CD4-positive, alpha-beta memory T cell (primary cell): ENCODE measurements at regions not wholly inside any gene's neighbourhood (a gene's known extent, or its start where the extent isn't known, plus 50 kb on each side); places are given as distances from the start of the nearest gene placed in this dataset.

Experiments used
- CTCF ChIA-PET: fragments of 350-600 bp; sonication (Branson Sonifier 250); formaldehyde crosslinking; loops from one replicate; lab custom pipeline; 2021; ENCODE audit warnings: inconsistent platforms; ENCODE audit not compliant: partially characterized antibody; lab: Charles Lee
- POLR2A ChIA-PET: fragments of 350-600 bp; sonication (Branson Sonifier 250); formaldehyde crosslinking; loops from one replicate; lab custom pipeline; 2021; ENCODE audit not compliant: partially characterized antibody; lab: Charles Lee
- DNase-seq, 5 donors: peaks; one replicate each; pipeline versions ENCODE4 v3.0.0 to v3.0.0-alpha.2; 2020 to 2022; ENCODE audit warnings: mixed read lengths in 1 of 5
- H3K27ac ChIP-seq: one replicate; pipeline ENCODE4 v1.7.0; 2013; ENCODE audit warnings: low read depth, low read length
- H3K27me3 ChIP-seq: 2 replicates; pipeline ENCODE4 v1.7.0; 2013; ENCODE audit warnings: mild to moderate bottlenecking, low read length, moderate library complexity; ENCODE audit not compliant: insufficient read depth
- H3K36me3 ChIP-seq: 2 replicates; pipeline ENCODE4 v1.7.0; 2013; ENCODE audit warnings: mild to moderate bottlenecking, low read length, moderate library complexity; ENCODE audit not compliant: insufficient read depth
- H3K4me1 ChIP-seq: 2 replicates; pipeline ENCODE4 v1.7.0; 2013; ENCODE audit warnings: mild to moderate bottlenecking, low read length, moderate library complexity; ENCODE audit not compliant: insufficient read depth
- H3K4me3 ChIP-seq, 2 donors: one replicate each; pipeline ENCODE4 v1.7.0; 2013; ENCODE audit warnings: low read length in 2 of 2, mild to moderate bottlenecking in 1 of 2
- H3K9me3 ChIP-seq, 2 donors: one replicate each; pipeline ENCODE4 v1.7.0; 2013; ENCODE audit warnings: low read length in 2 of 2, control low read depth in 1 of 2; ENCODE audit not compliant: control insufficient read depth in 1 of 2
- H3K27ac Mint-ChIP-seq, 7 donors: one replicate each; pipeline ENCODE4 v1.8.0; 2020 to 2021; ENCODE audit warnings: mixed read lengths in 7 of 7, mild to moderate bottlenecking in 6 of 7, inconsistent platforms in 3 of 7, moderate library complexity in 3 of 7
- H3K27me3 Mint-ChIP-seq, 2 donors: one replicate each; pipeline ENCODE4 v1.8.0; 2020 to 2021; ENCODE audit warnings: mixed read lengths in 2 of 2
- H3K36me3 Mint-ChIP-seq, 2 donors: one replicate each; pipeline ENCODE4 v1.8.0; 2020 to 2021; ENCODE audit warnings: mixed read lengths in 2 of 2, inconsistent platforms in 1 of 2, mild to moderate bottlenecking in 1 of 2
- H3K4me1 Mint-ChIP-seq, 4 donors: one replicate each; pipeline ENCODE4 v1.8.0; 2020 to 2021; ENCODE audit warnings: mixed read lengths in 4 of 4, mild to moderate bottlenecking in 1 of 4
- H3K4me3 Mint-ChIP-seq, 8 donors: one replicate each; pipeline ENCODE4 v1.8.0; 2020 to 2021; ENCODE audit warnings: mixed read lengths in 8 of 8, mild to moderate bottlenecking in 7 of 8, moderate library complexity in 6 of 8, inconsistent platforms in 3 of 8
- H3K9me3 Mint-ChIP-seq, 8 donors: one replicate each; pipeline ENCODE4 v1.8.0; 2020 to 2021; ENCODE audit warnings: mixed read lengths in 8 of 8, mild to moderate bottlenecking in 5 of 8, inconsistent platforms in 3 of 8, moderate library complexity in 1 of 8
- intact Hi-C: fragments of 100-400 bp; cut with micrococcal nuclease; formaldehyde crosslinking; loops from one replicate; pipeline ENCODE4 v1.15.1; 2023

DNA sequence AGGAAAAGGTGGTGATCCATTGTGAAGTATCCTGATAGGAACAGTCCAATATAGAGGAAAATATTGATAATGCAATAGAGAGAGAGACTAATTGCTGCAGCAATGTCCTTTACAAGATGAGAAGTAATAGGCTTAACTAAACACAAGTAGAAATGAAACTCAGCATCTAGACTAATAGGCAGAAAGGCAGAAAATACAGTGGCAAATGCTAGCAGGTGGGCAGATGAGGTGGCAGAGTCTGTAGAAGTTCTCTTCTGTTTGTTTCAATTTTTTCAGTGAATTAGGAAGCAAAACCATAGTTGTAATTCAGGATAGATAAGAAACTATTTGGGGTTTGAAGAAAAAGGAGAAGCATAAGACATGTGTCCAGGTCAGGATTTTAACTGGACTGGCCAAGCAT is 236.7 kb upstream of the HS3ST5 start:
- no peaks in the 10 kb centered on the region for H3K27me3 Mint-ChIP-seq
- Histone ChIP-seq H3K4me1 (no peaks in the 10 kb centered on the region), H3K36me3 (no peaks in the 10 kb centered on the region), H3K27ac (no peak overlapping the region), H3K4me3 (no peak overlapping the region), H3K27me3 (no peaks in the 10 kb centered on the region), H3K9me3 (no peaks in the 10 kb centered on the region)
- H3K27ac Mint-ChIP-seq: no peak overlapping the region
- intact Hi-C loops: no loop called here
- POLR2A ChIA-PET: no interaction called here
- H3K9me3 Mint-ChIP-seq: peaks cover 0 to 19% (median 8%) of the 10 kb centered on the region in 8 donors
- H3K4me3 Mint-ChIP-seq: no peak overlapping the region
- CTCF ChIA-PET: no interaction called here
- no peak for DNase-seq
- H3K36me3 Mint-ChIP-seq: no peaks in the 10 kb centered on the region
- H3K4me1 Mint-ChIP-seq: no peaks in the 10 kb centered on the region

DNA sequence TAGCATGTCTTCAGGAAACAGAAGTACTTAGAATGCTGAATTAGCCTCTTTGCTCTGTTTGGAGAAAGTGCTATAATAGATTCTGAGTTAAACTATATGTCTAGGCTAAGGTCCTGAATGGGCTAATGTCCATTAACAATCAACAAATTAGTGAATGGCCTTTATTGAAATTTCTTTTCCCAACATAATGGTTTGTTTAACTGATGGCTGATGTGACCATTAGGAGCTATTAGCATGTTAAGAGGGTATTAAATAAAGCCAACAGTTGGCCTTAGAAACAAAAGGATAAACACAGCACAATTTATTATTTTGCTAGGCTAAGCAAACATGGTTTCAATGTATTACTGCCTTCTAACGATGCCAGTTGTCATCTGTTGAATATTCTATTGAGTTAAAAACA is 234.3 kb upstream of the HS3ST5 start:
- ChIA-PET CTCF (no interaction called here), POLR2A (no interaction called here)
- Mint-ChIP-seq H3K4me3 (no peak overlapping the region), H3K27ac (no peak overlapping the region), H3K9me3 (peaks cover 0 to 17% (median 8%) of the 10 kb centered on the region in 8 donors), H3K27me3 (no peaks in the 10 kb centered on the region), H3K4me1 (no peaks in the 10 kb centered on the region), H3K36me3 (no peaks in the 10 kb centered on the region)
- H3K27me3 ChIP-seq: no peaks in the 10 kb centered on the region
- intact Hi-C loops: no loop called here
- no peaks in the 10 kb centered on the region for H3K4me1 ChIP-seq
- no peak overlapping the region for H3K4me3 ChIP-seq
- no peaks in the 10 kb centered on the region for H3K9me3 ChIP-seq
- H3K36me3 ChIP-seq: no peaks in the 10 kb centered on the region
- H3K27ac ChIP-seq: no peak overlapping the region
- DNase-seq: no peak

DNA sequence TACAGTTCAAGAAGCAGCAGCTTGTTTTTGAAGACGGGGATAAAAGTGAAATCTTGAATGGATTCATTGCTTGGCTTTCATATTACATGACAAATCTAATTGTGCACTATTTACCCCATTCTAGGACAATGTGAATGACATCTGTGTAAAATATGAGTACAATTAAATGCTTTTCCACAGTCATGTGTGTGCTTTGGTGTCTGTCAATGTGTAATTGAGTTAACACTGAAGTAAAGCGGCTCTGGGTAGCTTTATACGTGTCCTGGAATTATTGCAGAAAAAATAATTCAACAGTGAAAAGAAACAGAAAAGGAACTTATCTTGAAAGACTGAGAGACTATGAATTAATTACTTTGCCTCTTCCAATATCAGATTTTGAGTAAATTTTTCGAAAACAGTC is 233.5 kb upstream of the HS3ST5 start:
- POLR2A ChIA-PET: no interaction called here
- Mint-ChIP-seq H3K36me3 (no peaks in the 10 kb centered on the region), H3K27me3 (no peaks in the 10 kb centered on the region), H3K9me3 (peaks cover 0 to 12% (median 7%) of the 10 kb centered on the region in 8 donors), H3K27ac (no peak overlapping the region), H3K4me1 (no peaks in the 10 kb centered on the region), H3K4me3 (no peak overlapping the region)
- no peaks in the 10 kb centered on the region for H3K27me3 ChIP-seq
- intact Hi-C loops: no loop called here
- DNase-seq: no peak
- no peak overlapping the region for H3K27ac ChIP-seq
- no peak overlapping the region for H3K4me3 ChIP-seq
- CTCF ChIA-PET: no interaction called here
- no peaks in the 10 kb centered on the region for H3K9me3 ChIP-seq
- no peaks in the 10 kb centered on the region for H3K4me1 ChIP-seq
- H3K36me3 ChIP-seq: no peaks in the 10 kb centered on the region

DNA sequence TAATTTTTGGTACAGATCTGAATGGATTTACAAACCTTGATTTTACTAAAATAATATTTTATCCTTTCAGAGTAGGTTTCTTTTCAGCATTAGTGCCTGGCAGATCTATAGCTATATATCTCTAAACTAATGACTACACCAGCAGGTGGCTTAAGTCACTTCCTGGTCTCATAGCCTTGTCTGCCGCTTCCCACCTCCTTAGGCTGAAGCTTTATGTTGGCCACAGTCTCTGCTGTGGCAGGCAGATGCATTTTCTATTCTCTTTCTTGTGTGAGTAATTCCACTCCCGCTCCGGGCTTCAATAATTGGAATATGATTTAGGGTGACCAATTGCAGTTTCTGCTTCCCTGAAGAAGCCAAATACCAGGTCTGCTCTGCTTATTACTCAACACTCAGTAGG is 226.8 kb upstream of the HS3ST5 start:
- intact Hi-C loops: no loop called here
- H3K27ac Mint-ChIP-seq: no peak overlapping the region
- CTCF ChIA-PET: no interaction called here

DNA sequence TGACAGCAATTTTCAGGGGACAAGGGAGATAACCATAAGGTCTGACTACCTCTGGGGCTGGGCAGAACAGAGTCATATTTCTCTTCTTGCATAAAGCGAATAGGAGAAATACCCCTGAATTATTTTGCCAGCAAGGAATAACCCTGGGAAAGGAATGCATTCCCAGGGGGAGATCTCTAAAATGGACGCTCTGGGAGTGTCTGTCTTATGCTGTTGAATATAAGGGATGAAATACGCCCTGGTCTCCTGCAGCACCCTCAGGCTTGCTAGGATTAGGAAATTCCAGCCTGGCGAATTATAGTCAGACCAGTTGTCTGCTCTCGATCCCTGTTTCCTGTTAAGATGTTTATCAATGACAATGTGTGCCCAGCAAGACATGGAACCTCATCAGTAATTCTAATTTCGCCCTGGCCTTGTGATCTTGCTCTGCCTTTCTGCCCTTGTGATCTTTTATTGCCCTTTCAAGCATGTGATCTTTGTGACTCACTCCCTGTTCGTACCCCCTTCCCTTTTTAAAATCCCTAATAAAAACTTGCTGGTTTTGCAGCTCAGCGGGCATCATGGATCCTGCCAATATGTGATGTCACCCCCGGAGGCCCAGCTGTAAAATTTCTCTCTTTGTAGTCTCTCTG is 221.6 kb upstream of the HS3ST5 start:
- DNase-seq: no peak
- Mint-ChIP-seq H3K4me1 (no peaks in the 10 kb centered on the region), H3K27me3 (no peaks in the 10 kb centered on the region), H3K9me3 (peaks cover 0 to 21% (median 9%) of the 10 kb centered on the region in 8 donors), H3K4me3 (no peak overlapping the region), H3K27ac (no peak overlapping the region), H3K36me3 (no peaks in the 10 kb centered on the region)
- POLR2A ChIA-PET: no interaction called here
- CTCF ChIA-PET: no interaction called here
- peaks cover 0 to 4% of the 10 kb centered on the region in 2 donors for H3K9me3 ChIP-seq
- H3K27ac ChIP-seq: no peak overlapping the region
- intact Hi-C loops: no loop called here
- H3K4me3 ChIP-seq: no peak overlapping the region
- no peaks in the 10 kb centered on the region for H3K27me3 ChIP-seq
- H3K36me3 ChIP-seq: no peaks in the 10 kb centered on the region
- no peaks in the 10 kb centered on the region for H3K4me1 ChIP-seq

More for the DNA sequence above, 226.8 kb upstream of the HS3ST5 start:
- no peak overlapping the region for H3K27ac ChIP-seq
- no peaks in the 10 kb centered on the region for H3K4me1 ChIP-seq
- no peaks in the 10 kb centered on the region for H3K36me3 ChIP-seq
- H3K4me3 ChIP-seq: no peak overlapping the region
- no peaks in the 10 kb centered on the region for H3K27me3 Mint-ChIP-seq
- peaks cover 0 to 24% (median 7%) of the 10 kb centered on the region in 8 donors for H3K9me3 Mint-ChIP-seq
- H3K4me1 Mint-ChIP-seq: no peaks in the 10 kb centered on the region
- no peaks in the 10 kb centered on the region for H3K27me3 ChIP-seq
- no peak for DNase-seq
- no peak overlapping the region for H3K4me3 Mint-ChIP-seq
- POLR2A ChIA-PET: no interaction called here
- H3K36me3 Mint-ChIP-seq: no peaks in the 10 kb centered on the region
- peaks cover 0 to 4% of the 10 kb centered on the region in 2 donors for H3K9me3 ChIP-seq

DNA sequence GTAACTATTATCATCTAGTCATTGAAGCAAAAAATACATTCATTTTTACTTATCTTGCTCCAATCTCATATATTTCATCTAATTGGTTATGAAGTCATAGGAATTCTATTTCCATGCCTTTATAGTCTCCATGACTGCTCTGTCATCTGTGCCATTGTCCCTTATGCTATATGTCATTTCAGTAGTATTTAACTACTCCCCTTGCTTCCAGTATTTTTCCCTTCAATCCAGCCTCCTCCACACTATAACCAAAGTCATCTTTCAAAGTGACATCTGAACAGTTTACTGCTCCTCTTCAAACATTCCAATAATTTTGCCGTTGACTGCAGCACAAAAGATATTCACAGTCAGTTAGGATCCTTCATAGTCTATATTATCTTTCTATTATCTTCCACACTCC is 216.6 kb upstream of the HS3ST5 start:
- POLR2A ChIA-PET: no interaction called here

DNA sequence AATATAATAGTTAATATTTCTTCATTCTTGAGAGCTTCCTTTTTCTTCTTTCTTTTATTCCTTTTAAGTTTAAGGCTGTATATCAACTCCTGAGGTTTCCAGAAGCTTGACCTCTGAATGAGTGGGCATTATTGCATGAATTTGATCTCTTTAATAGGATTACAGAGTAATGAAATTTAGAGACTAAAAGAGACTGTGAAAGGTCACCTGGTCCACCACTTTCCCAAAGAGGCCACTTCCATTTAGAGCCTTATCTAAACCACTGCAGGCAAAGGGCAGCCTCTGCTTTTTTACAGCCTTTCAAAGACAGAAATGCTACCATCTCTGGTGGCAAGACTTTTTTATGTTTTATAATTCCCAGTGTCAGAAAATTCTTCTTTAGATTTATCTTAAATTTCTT is 215.3 kb upstream of the HS3ST5 start:
- peaks cover 0 to 23% (median 4%) of the 10 kb centered on the region in 8 donors for H3K9me3 Mint-ChIP-seq
- no peak overlapping the region for H3K4me3 ChIP-seq
- no peaks in the 10 kb centered on the region for H3K36me3 ChIP-seq
- H3K4me3 Mint-ChIP-seq: no peak overlapping the region
- no peak for DNase-seq
- intact Hi-C loops: no loop called here
- ChIA-PET POLR2A (no interaction called here), CTCF (no interaction called here)
- H3K27ac Mint-ChIP-seq: no peak overlapping the region
- H3K4me1 Mint-ChIP-seq: no peaks in the 10 kb centered on the region
- no peak overlapping the region for H3K27ac ChIP-seq
- no peaks in the 10 kb centered on the region for H3K4me1 ChIP-seq
- no peaks in the 10 kb centered on the region for H3K27me3 ChIP-seq
- H3K27me3 Mint-ChIP-seq: no peaks in the 10 kb centered on the region
- H3K36me3 Mint-ChIP-seq: no peaks in the 10 kb centered on the region
- H3K9me3 ChIP-seq: no peaks in the 10 kb centered on the region

More for the DNA sequence above, 216.6 kb upstream of the HS3ST5 start:
- no peaks in the 10 kb centered on the region for H3K27me3 Mint-ChIP-seq
- no peaks in the 10 kb centered on the region for H3K4me1 Mint-ChIP-seq
- intact Hi-C loops: no loop called here
- no peaks in the 10 kb centered on the region for H3K9me3 ChIP-seq
- H3K4me3 ChIP-seq: no peak overlapping the region
- no peak for DNase-seq
- no peak overlapping the region for H3K27ac ChIP-seq
- no peaks in the 10 kb centered on the region for H3K36me3 Mint-ChIP-seq
- H3K27ac Mint-ChIP-seq: no peak overlapping the region
- no peak overlapping the region for H3K4me3 Mint-ChIP-seq
- no peaks in the 10 kb centered on the region for H3K27me3 ChIP-seq
- H3K9me3 Mint-ChIP-seq: peaks cover 0 to 17% (median 8%) of the 10 kb centered on the region in 8 donors
- CTCF ChIA-PET: no interaction called here
- no peaks in the 10 kb centered on the region for H3K4me1 ChIP-seq
- no peaks in the 10 kb centered on the region for H3K36me3 ChIP-seq
